K562 (cell line): ENCODE measurements at regions not wholly inside any gene's neighbourhood (a gene's known extent, or its start where the extent isn't known, plus 50 kb on each side); places are given as distances from the start of the nearest gene placed in this dataset.
A peak's percentile ranks its signal among the peaks of the same experiment; 100 is the strongest.

Experiments
- CBX8 ChIP-seq: fragments of 200-600 bp; sonication (generic); IDR thresholded peaks from 2 replicates; pipeline ENCODE4 v1.6.1; 2012; ENCODE audit warnings: borderline replicate concordance, mixed run types, low read depth, mild to moderate bottlenecking, moderate library complexity, mixed read lengths, low read length, control low read depth, inconsistent platforms; ENCODE audit not compliant: poor library complexity, severe bottlenecking; ENCODE audit errors: extremely low read depth
- FOS ChIP-seq: IDR thresholded peaks from 3 replicates; pipeline ENCODE4 v1.6.1; 2011; ENCODE audit not compliant: insufficient read length; ENCODE audit errors: extremely low read depth
- LCOR ChIP-seq: sonication (generic); formaldehyde crosslinking; IDR thresholded peaks from 2 replicates; pipeline ENCODE4 v1.8.0; 2022; ENCODE audit warnings: mild to moderate bottlenecking, missing genetic modification reagents
- NCOA4 ChIP-seq: fragments of 450-650 bp; IDR thresholded peaks from 2 replicates; pipeline ENCODE4 v1.6.1; 2018; ENCODE audit warnings: mild to moderate bottlenecking; ENCODE audit not compliant: partially characterized antibody
- NR1H2 ChIP-seq: sonication (generic); formaldehyde crosslinking; IDR thresholded peaks from 2 replicates; pipeline ENCODE4 v1.4.0; 2020; ENCODE audit warnings: mild to moderate bottlenecking, missing genetic modification reagents
- POLR2A ChIP-seq: fragments of 450-650 bp; conservative IDR thresholded peaks from 2 replicates; pipeline ENCODE4 v1.6.1; 2016
- SOX6 ChIP-seq: fragments of 450-650 bp; IDR thresholded peaks from 2 replicates; pipeline ENCODE4 v1.6.1; 2014; ENCODE audit warnings: mild to moderate bottlenecking
- TF ChIP-seq, protein P1 (sequence below): IDR thresholded peaks from 3 replicates; pipeline ENCODE4 v1.6.1; 2011; ENCODE audit warnings: borderline replicate concordance, mild to moderate bottlenecking, moderate library complexity; ENCODE audit not compliant: insufficient read length; ENCODE audit errors: extremely low read depth
- TF ChIP-seq, protein P2 (sequence below): sonication (generic); formaldehyde crosslinking; IDR thresholded peaks from 2 replicates; pipeline ENCODE4 v1.8.1; 2022; ENCODE audit warnings: missing genetic modification reagents
- TF ChIP-seq, protein P3 (sequence below): sonication (generic); formaldehyde crosslinking; IDR thresholded peaks from 2 replicates; pipeline ENCODE4 v1.9.0; 2022; ENCODE audit warnings: mild to moderate bottlenecking, missing genetic modification reagents
- TF ChIP-seq, protein P4 (sequence below): sonication (generic); formaldehyde crosslinking; IDR thresholded peaks from 2 replicates; pipeline ENCODE4 v1.8.1; 2022; ENCODE audit warnings: missing genetic modification reagents
- TF ChIP-seq, protein P5 (sequence below), 3 experiments: IDR thresholded peaks in 2 of 3; conservative IDR thresholded peaks in 1 of 3; 2 replicates each; pipeline ENCODE4 v1.5.1; 2011 to 2012; ENCODE audit warnings: low read length in 3 of 3, mild to moderate bottlenecking in 3 of 3, control low read depth in 2 of 3, improper control_type of control experiment in 1 of 3, inconsistent platforms in 1 of 3, low read depth in 1 of 3, mixed read lengths in 1 of 3, moderate library complexity in 1 of 3; ENCODE audit not compliant: insufficient read depth in 2 of 3
- TF ChIP-seq, protein P6 (sequence below): fragments of 450-650 bp; conservative IDR thresholded peaks from 2 replicates; pipeline ENCODE4 v1.6.1; 2016; ENCODE audit warnings: missing genetic modification characterization, low read depth, mild to moderate bottlenecking, missing compliant biosample characterization, moderate library complexity

DNA sequence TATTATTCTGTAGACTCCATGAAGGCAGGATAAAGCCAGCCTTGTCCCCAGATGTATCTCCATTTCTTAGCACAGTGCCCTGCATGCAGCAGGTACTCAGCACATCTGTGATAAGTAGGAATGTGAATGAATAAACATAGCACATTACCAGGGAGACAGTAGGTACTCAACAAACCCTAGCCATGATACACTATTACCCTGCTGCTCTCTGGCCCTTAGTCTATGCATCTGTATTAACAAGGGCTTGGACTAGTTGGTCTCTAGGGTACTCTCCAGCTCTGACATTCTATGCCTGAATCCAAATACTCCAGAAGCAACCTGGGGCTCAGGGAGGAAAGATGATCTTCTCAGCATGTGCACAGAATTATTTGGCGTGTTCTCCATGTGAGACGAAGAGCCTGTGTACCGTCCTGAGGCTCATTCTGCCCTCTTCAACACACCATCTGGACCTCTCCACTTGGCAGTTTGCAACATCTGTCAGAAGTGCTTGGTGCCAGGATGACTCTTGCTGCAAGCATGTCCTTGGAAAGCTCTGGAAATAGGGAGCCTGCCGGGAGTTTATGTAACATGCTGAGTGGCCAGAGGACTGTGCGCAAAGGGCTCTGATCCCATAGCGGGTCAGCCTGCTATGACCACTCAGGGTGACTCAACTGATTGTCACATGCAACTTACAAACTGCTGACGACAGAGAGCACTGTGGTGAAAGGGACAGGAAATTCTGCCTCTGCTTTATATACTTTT is 228.2 kb upstream of the USP24 start:
- TF ChIP-seq, protein P1, sequence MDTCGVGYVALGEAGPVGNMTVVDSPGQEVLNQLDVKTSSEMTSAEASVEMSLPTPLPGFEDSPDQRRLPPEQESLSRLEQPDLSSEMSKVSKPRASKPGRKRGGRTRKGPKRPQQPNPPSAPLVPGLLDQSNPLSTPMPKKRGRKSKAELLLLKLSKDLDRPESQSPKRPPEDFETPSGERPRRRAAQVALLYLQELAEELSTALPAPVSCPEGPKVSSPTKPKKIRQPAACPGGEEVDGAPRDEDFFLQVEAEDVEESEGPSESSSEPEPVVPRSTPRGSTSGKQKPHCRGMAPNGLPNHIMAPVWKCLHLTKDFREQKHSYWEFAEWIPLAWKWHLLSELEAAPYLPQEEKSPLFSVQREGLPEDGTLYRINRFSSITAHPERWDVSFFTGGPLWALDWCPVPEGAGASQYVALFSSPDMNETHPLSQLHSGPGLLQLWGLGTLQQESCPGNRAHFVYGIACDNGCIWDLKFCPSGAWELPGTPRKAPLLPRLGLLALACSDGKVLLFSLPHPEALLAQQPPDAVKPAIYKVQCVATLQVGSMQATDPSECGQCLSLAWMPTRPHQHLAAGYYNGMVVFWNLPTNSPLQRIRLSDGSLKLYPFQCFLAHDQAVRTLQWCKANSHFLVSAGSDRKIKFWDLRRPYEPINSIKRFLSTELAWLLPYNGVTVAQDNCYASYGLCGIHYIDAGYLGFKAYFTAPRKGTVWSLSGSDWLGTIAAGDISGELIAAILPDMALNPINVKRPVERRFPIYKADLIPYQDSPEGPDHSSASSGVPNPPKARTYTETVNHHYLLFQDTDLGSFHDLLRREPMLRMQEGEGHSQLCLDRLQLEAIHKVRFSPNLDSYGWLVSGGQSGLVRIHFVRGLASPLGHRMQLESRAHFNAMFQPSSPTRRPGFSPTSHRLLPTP = no peak
- TF ChIP-seq, protein P2, sequence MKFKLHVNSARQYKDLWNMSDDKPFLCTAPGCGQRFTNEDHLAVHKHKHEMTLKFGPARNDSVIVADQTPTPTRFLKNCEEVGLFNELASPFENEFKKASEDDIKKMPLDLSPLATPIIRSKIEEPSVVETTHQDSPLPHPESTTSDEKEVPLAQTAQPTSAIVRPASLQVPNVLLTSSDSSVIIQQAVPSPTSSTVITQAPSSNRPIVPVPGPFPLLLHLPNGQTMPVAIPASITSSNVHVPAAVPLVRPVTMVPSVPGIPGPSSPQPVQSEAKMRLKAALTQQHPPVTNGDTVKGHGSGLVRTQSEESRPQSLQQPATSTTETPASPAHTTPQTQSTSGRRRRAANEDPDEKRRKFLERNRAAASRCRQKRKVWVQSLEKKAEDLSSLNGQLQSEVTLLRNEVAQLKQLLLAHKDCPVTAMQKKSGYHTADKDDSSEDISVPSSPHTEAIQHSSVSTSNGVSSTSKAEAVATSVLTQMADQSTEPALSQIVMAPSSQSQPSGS = no peak
- TF ChIP-seq SOX6 = no peak
- TF ChIP-seq CBX8 = no peak
- no peak for TF ChIP-seq NR1H2 (CRISPR knock-in tag)
- TF ChIP-seq, protein P3, sequence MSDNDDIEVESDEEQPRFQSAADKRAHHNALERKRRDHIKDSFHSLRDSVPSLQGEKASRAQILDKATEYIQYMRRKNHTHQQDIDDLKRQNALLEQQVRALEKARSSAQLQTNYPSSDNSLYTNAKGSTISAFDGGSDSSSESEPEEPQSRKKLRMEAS (CRISPR knock-in tag) = no peak
- TF ChIP-seq FOS = no peak
- TF ChIP-seq LCOR (CRISPR knock-in tag) = no peak
- no peak for TF ChIP-seq NCOA4
- TF ChIP-seq POLR2A = no peak
- TF ChIP-seq, protein P4, sequence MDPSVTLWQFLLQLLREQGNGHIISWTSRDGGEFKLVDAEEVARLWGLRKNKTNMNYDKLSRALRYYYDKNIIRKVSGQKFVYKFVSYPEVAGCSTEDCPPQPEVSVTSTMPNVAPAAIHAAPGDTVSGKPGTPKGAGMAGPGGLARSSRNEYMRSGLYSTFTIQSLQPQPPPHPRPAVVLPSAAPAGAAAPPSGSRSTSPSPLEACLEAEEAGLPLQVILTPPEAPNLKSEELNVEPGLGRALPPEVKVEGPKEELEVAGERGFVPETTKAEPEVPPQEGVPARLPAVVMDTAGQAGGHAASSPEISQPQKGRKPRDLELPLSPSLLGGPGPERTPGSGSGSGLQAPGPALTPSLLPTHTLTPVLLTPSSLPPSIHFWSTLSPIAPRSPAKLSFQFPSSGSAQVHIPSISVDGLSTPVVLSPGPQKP (CRISPR knock-in tag) = no peak
- TF ChIP-seq, protein P5, sequence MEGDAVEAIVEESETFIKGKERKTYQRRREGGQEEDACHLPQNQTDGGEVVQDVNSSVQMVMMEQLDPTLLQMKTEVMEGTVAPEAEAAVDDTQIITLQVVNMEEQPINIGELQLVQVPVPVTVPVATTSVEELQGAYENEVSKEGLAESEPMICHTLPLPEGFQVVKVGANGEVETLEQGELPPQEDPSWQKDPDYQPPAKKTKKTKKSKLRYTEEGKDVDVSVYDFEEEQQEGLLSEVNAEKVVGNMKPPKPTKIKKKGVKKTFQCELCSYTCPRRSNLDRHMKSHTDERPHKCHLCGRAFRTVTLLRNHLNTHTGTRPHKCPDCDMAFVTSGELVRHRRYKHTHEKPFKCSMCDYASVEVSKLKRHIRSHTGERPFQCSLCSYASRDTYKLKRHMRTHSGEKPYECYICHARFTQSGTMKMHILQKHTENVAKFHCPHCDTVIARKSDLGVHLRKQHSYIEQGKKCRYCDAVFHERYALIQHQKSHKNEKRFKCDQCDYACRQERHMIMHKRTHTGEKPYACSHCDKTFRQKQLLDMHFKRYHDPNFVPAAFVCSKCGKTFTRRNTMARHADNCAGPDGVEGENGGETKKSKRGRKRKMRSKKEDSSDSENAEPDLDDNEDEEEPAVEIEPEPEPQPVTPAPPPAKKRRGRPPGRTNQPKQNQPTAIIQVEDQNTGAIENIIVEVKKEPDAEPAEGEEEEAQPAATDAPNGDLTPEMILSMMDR (IDR thresholded peaks at IDR 0.05 in 2 of 3, conservative IDR thresholded peaks at IDR 0.05 in 1 of 3; ENCODE audit: insufficient read depth in 2 of 3, low read depth in 1 of 3, low read length in 3 of 3) = peak in 1 of 3 experiments; percentile 27; a peak in 1 of 6 replicates
- TF ChIP-seq, protein P6, sequence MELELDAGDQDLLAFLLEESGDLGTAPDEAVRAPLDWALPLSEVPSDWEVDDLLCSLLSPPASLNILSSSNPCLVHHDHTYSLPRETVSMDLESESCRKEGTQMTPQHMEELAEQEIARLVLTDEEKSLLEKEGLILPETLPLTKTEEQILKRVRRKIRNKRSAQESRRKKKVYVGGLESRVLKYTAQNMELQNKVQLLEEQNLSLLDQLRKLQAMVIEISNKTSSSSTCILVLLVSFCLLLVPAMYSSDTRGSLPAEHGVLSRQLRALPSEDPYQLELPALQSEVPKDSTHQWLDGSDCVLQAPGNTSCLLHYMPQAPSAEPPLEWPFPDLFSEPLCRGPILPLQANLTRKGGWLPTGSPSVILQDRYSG (tag) = no peak
